ENCODE measurements at regions not wholly inside any gene's neighbourhood (a gene's known extent, or its start where the extent isn't known, plus 50 kb on each side); places are given as distances from the start of the nearest gene placed in this dataset.

DNA sequence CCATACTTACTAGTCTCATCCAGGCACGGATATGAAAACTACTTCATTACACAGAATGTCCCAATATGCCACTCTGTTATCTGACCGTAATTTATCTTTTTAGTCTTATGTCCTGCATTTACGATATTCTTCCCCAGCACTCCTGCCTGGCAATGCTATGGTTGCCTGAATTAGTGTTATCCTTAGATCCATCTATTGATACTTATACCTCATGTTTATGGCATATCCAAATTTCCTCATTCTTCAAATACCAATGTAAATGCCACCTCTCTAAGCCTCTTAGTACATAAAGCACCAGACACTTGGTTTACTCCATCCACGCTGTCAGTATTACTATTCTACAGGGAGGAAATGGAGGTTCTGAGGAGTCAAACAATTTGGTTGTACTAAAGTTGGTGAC is 507.8 kb upstream of the NMUR2 start (continued):
- TF ChIP-seq, protein P1, sequence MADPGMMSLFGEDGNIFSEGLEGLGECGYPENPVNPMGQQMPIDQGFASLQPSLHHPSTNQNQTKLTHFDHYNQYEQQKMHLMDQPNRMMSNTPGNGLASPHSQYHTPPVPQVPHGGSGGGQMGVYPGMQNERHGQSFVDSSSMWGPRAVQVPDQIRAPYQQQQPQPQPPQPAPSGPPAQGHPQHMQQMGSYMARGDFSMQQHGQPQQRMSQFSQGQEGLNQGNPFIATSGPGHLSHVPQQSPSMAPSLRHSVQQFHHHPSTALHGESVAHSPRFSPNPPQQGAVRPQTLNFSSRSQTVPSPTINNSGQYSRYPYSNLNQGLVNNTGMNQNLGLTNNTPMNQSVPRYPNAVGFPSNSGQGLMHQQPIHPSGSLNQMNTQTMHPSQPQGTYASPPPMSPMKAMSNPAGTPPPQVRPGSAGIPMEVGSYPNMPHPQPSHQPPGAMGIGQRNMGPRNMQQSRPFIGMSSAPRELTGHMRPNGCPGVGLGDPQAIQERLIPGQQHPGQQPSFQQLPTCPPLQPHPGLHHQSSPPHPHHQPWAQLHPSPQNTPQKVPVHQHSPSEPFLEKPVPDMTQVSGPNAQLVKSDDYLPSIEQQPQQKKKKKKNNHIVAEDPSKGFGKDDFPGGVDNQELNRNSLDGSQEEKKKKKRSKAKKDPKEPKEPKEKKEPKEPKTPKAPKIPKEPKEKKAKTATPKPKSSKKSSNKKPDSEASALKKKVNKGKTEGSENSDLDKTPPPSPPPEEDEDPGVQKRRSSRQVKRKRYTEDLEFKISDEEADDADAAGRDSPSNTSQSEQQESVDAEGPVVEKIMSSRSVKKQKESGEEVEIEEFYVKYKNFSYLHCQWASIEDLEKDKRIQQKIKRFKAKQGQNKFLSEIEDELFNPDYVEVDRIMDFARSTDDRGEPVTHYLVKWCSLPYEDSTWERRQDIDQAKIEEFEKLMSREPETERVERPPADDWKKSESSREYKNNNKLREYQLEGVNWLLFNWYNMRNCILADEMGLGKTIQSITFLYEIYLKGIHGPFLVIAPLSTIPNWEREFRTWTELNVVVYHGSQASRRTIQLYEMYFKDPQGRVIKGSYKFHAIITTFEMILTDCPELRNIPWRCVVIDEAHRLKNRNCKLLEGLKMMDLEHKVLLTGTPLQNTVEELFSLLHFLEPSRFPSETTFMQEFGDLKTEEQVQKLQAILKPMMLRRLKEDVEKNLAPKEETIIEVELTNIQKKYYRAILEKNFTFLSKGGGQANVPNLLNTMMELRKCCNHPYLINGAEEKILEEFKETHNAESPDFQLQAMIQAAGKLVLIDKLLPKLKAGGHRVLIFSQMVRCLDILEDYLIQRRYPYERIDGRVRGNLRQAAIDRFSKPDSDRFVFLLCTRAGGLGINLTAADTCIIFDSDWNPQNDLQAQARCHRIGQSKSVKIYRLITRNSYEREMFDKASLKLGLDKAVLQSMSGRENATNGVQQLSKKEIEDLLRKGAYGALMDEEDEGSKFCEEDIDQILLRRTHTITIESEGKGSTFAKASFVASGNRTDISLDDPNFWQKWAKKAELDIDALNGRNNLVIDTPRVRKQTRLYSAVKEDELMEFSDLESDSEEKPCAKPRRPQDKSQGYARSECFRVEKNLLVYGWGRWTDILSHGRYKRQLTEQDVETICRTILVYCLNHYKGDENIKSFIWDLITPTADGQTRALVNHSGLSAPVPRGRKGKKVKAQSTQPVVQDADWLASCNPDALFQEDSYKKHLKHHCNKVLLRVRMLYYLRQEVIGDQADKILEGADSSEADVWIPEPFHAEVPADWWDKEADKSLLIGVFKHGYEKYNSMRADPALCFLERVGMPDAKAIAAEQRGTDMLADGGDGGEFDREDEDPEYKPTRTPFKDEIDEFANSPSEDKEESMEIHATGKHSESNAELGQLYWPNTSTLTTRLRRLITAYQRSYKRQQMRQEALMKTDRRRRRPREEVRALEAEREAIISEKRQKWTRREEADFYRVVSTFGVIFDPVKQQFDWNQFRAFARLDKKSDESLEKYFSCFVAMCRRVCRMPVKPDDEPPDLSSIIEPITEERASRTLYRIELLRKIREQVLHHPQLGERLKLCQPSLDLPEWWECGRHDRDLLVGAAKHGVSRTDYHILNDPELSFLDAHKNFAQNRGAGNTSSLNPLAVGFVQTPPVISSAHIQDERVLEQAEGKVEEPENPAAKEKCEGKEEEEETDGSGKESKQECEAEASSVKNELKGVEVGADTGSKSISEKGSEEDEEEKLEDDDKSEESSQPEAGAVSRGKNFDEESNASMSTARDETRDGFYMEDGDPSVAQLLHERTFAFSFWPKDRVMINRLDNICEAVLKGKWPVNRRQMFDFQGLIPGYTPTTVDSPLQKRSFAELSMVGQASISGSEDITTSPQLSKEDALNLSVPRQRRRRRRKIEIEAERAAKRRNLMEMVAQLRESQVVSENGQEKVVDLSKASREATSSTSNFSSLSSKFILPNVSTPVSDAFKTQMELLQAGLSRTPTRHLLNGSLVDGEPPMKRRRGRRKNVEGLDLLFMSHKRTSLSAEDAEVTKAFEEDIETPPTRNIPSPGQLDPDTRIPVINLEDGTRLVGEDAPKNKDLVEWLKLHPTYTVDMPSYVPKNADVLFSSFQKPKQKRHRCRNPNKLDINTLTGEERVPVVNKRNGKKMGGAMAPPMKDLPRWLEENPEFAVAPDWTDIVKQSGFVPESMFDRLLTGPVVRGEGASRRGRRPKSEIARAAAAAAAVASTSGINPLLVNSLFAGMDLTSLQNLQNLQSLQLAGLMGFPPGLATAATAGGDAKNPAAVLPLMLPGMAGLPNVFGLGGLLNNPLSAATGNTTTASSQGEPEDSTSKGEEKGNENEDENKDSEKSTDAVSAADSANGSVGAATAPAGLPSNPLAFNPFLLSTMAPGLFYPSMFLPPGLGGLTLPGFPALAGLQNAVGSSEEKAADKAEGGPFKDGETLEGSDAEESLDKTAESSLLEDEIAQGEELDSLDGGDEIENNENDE (IDR thresholded peaks at IDR 0.05; ENCODE audit: insufficient replicate concordance, low read length), result no peak
- TF ChIP-seq NRF1 (IDR thresholded peaks at IDR 0.05; ENCODE audit: low read depth, low read length) (no peak), BACH1 (IDR thresholded peaks at IDR 0.05; ENCODE audit: low read length) (no peak), FOSL1 (IDR thresholded peaks at IDR 0.05; ENCODE audit: insufficient read depth, low read depth, low read length) (no peak), YY1 (IDR thresholded peaks at IDR 0.05; ENCODE audit: low read depth, low read length) (no peak), ZNF274 (IDR thresholded peaks at IDR 0.05; ENCODE audit: borderline replicate concordance, extremely low read depth, low read length) (no peak), SRF (IDR thresholded peaks at IDR 0.05; ENCODE audit: low read depth, low read length) (no peak), HDAC6 (IDR thresholded peaks at IDR 0.05; ENCODE audit: low read depth, low read length) (no peak), KDM5A (IDR thresholded peaks at IDR 0.05; ENCODE audit: low read length) (no peak), RXRA (IDR thresholded peaks at IDR 0.05; ENCODE audit: insufficient read depth, low read depth, low read length) (no peak), PHF8 (conservative IDR thresholded peaks at IDR 0.05; ENCODE audit: low read depth, low read length) (no peak), SP4 (IDR thresholded peaks at IDR 0.05; ENCODE audit: low read length) (no peak)
